IPS DF 6.9 (cell line): ENCODE measurements at regions not wholly inside any gene's neighbourhood (a gene's known extent, or its start where the extent isn't known, plus 50 kb on each side); places are given as distances from the start of the nearest gene placed in this dataset.

Experiments used
- DNase-seq: peaks from one replicate; pipeline ENCODE4 v3.0.0-alpha.2; 2013; ENCODE audit warnings: low read depth, low spot score
- H3K27ac ChIP-seq: one replicate; pipeline ENCODE4 v1.5.1; 2013; ENCODE audit warnings: low read length, control low read depth
- H3K27me3 ChIP-seq: 2 replicates; pipeline ENCODE4 v1.6.1; 2013; ENCODE audit warnings: mild to moderate bottlenecking, low read length; ENCODE audit not compliant: control insufficient read depth, insufficient read depth
- H3K36me3 ChIP-seq: 2 replicates; pipeline ENCODE4 v1.6.1; 2013; ENCODE audit warnings: low read length; ENCODE audit not compliant: control insufficient read depth, insufficient read depth
- H3K4me1 ChIP-seq: 2 replicates; pipeline ENCODE4 v1.6.1; 2013; ENCODE audit warnings: low read length; ENCODE audit not compliant: control insufficient read depth, insufficient read depth
- H3K4me3 ChIP-seq: 2 replicates; pipeline ENCODE4 v1.5.1; 2013; ENCODE audit warnings: mild to moderate bottlenecking, low read length
- H3K9me3 ChIP-seq: 2 replicates; pipeline ENCODE4 v1.6.1; 2013; ENCODE audit warnings: low read length, inconsistent platforms; ENCODE audit not compliant: control insufficient read depth, insufficient read depth
- WGBS: extraction: QIAGEN DNeasy Blood & Tissue Kit; methylation state at CpG from one replicate; pipeline ENCODE4 v1.1.7; 2013; ENCODE audit warnings: mixed read lengths, missing lambda C conversion rate; ENCODE audit not compliant: insufficient read length, insufficient coverage; 5-methylcytosine and 5-hydroxymethylcytosine counted together

GRCh38 chr11:110890995-110891394, 178.8 kb upstream of the ARHGAP20 start:
- DNase-seq: no peak
- H3K4me1 ChIP-seq: no peaks in the 10 kb centered on the region
- H3K9me3 ChIP-seq: no peaks in the 10 kb centered on the region
- no peak overlapping the region for H3K4me3 ChIP-seq
- no peak overlapping the region for H3K27ac ChIP-seq
- H3K36me3 ChIP-seq: no peaks in the 10 kb centered on the region
- H3K27me3 ChIP-seq: no peaks in the 10 kb centered on the region

- WGBS: no CpG with 5 or more reads among the region's 3 CpGs
- H3K4me1 ChIP-seq: no peaks in the 10 kb centered on the region
- H3K36me3 ChIP-seq: no peaks in the 10 kb centered on the region
- H3K27ac ChIP-seq: no peak overlapping the region
- H3K9me3 ChIP-seq: no peaks in the 10 kb centered on the region
- no peak overlapping the region for H3K4me3 ChIP-seq
- H3K27me3 ChIP-seq: no peaks in the 10 kb centered on the region
- DNase-seq: no peak
Measured at GRCh38 chr11:110886288-110886970, 174.2 kb upstream of the ARHGAP20 start.

DNA sequence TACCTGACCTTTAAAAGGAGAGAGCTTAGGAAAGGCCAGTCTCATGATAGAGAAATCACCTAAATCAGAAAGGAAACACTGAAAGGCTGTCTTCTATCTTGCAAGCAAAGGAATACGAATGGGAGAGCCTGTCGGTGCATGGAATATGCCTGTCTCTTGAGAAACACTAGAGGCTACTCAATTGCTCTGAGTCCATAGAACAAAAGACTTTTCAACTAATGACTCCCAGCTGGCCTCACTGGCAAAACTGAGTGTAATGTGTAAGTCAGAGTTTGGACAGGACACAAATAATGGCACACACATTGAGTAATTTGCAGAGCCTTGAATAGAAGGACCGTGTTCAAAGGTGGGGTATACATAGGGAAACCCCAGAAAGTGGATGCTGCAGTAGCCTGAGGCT, 171.0 kb upstream of the ARHGAP20 start:
- H3K27me3 ChIP-seq: no peaks in the 10 kb centered on the region
- no peaks in the 10 kb centered on the region for H3K4me1 ChIP-seq
- no CpG with 5 or more reads among the region's 3 CpGs for WGBS
- H3K4me3 ChIP-seq: no peak overlapping the region
- H3K36me3 ChIP-seq: no peaks in the 10 kb centered on the region
- no peak for DNase-seq
- no peak overlapping the region for H3K27ac ChIP-seq
- H3K9me3 ChIP-seq: no peaks in the 10 kb centered on the region

DNA sequence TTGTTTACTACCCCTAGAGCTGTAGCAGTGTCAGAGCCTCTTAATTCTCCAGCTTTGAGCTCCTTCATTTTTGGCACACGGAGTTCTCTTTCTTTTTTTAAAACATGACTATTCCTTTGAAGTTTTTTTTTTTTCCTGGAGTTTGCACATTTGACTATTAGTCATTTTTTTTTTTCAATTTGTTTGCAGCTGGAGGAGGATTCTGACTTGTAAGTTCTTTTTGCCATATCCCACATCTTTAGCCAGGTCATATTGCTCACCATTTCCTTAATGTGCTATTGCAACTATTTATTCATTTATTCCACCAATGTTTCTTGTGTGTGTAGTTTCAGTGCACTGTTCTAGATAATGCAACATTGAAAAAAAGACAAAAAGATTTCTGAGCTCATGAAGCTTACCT, 166.3 kb upstream of the ARHGAP20 start:
- no peak for DNase-seq
- Histone ChIP-seq H3K4me3 (no peak overlapping the region), H3K4me1 (no peaks in the 10 kb centered on the region), H3K36me3 (no peaks in the 10 kb centered on the region), H3K27me3 (no peaks in the 10 kb centered on the region), H3K9me3 (no peaks in the 10 kb centered on the region), H3K27ac (no peak overlapping the region)
- WGBS: no CpG with 5 or more reads among the region's 1 CpG

GRCh38 chr11:110874437-110875030, 162.3 kb upstream of the ARHGAP20 start:
- Histone ChIP-seq H3K27ac (no peak overlapping the region), H3K36me3 (no peaks in the 10 kb centered on the region), H3K4me3 (no peak overlapping the region), H3K4me1 (no peaks in the 10 kb centered on the region), H3K27me3 (no peaks in the 10 kb centered on the region), H3K9me3 (no peaks in the 10 kb centered on the region)
- no CpG with 5 or more reads among the region's 5 CpGs for WGBS
- DNase-seq: no peak

DNA sequence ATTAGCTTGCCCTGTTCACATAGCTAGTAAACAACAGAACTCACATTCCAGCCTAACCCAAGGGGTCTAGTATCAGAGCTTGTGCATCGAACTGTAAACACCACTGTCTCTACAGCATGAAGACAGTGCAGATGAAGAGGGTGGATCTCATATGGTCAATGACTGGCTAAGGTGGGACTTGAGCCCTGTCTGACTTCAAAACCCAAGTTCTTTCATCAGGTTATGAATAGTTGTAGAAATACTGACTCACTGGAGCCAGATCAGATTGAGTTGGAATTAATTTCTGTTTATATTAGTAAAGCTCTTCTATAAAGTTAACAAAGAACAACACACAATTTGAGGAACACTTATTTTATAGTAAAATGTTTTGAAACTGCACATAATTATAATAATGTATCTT, 161.7 kb upstream of the ARHGAP20 start:
- WGBS: no CpG with 5 or more reads among the region's 1 CpG
- Histone ChIP-seq H3K27ac (no peak overlapping the region), H3K36me3 (no peaks in the 10 kb centered on the region), H3K27me3 (no peaks in the 10 kb centered on the region), H3K4me3 (no peak overlapping the region), H3K4me1 (no peaks in the 10 kb centered on the region), H3K9me3 (no peaks in the 10 kb centered on the region)
- no peak for DNase-seq

DNA sequence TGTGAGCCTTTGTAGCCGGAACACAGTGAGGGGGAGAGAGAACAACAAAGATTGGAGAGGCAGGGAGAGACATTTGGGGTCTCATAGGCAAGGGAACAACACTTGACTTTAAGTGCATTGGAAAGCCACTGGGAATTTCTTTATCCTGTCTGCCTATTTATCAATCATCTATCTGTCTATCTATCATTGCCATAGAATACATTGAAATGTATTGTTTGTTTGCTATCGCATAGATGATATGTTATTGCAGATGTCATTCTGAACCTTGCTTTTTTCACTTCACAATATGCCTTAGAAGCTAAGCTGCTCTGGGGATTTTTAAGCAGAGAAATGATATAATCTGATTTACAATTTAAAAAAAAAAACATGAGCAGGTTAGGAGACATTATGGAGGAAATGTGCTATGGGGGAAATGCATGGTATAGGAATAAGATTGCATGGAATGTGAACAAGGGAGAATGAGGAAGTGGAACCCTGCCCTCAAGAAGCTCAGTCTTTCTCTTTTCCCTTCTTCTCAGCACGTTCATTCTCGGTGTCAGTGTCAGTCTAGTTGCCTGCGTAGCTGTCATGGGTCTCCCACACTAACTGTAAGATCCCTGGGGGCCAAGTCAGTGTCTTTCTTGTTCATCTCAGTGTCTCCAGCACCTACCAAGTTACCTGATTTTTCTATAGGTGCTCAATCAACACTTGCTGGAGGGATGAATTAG, 158.7 kb upstream of the ARHGAP20 start:
- Histone ChIP-seq H3K4me3 (no peak overlapping the region), H3K4me1 (no peaks in the 10 kb centered on the region), H3K9me3 (no peaks in the 10 kb centered on the region), H3K27me3 (no peaks in the 10 kb centered on the region), H3K36me3 (no peaks in the 10 kb centered on the region), H3K27ac (no peak overlapping the region)
- no peak for DNase-seq
- WGBS: no CpG with 5 or more reads among the region's 5 CpGs

DNA sequence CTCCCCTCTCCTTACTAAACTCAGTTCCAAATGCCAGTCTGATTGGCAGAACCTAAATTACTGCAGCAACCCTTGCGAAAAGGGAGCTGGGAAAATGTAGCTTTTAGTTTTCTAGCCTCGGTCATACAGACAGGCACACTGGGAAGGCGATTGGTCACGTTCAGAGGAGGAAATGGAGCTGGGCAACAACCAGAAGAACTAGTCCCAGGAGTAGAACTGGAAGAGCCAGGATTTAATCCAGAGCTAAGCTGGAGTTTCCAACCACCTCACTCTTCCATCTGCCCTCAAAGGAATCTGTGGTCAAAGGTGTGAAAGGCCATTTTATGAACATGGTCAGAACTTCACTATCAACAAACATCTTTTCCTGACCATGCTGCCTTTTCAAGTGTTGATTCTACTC, 155.7 kb upstream of the ARHGAP20 start:
- Histone ChIP-seq H3K9me3 (no peaks in the 10 kb centered on the region), H3K27ac (no peak overlapping the region), H3K27me3 (no peaks in the 10 kb centered on the region), H3K4me1 (no peaks in the 10 kb centered on the region), H3K4me3 (no peak overlapping the region), H3K36me3 (no peaks in the 10 kb centered on the region)
- WGBS: no CpG with 5 or more reads among the region's 4 CpGs
- no peak for DNase-seq

DNA sequence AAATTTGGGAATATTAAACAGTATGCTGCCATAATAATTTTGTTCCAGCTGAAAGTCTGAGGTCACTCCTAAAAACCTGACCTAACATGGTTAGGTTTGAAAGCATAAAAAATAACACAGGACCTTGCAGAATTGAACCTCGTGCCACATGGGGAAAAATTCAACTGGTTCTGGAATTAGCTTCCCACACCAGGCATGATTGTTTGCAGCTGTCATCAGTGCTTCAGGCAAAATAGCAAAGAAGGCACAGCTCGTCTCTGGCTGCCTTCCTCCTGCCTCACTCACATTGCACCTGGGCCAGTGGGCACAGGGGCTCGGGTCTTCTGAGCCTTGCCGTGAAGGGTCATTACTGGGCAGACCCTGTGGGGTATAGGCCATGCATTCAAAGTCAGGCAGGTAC, 153.8 kb upstream of the ARHGAP20 start:
- H3K9me3 ChIP-seq: no peaks in the 10 kb centered on the region
- WGBS: no CpG with 5 or more reads among the region's 4 CpGs

DNA sequence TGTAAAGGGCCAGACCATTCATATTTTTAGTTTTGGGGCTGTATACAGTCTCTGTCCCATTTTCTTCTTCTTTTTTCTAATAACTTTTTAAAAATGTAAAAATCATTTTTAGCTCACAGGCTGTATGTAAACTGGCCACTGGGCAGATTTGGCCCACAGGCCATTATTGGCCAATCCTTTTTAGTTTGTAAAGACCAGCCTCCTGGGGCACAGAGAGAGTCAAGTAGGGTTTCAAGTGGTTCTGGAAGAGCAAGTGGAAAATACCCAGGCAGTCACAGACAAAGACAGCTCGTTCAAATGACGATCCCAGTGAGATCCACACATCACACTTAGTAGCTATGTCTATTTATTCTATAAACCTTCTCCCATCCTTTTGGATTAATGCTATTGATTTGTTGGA, 150.2 kb upstream of the ARHGAP20 start:
- Histone ChIP-seq H3K27ac (no peak overlapping the region), H3K4me1 (no peaks in the 10 kb centered on the region), H3K4me3 (no peak overlapping the region), H3K27me3 (no peaks in the 10 kb centered on the region), H3K36me3 (no peaks in the 10 kb centered on the region), H3K9me3 (no peaks in the 10 kb centered on the region)
- no peak for DNase-seq
- no CpG with 5 or more reads among the region's 2 CpGs for WGBS

More for the DNA sequence above, 153.8 kb upstream of the ARHGAP20 start:
- no peaks in the 10 kb centered on the region for H3K36me3 ChIP-seq
- H3K4me3 ChIP-seq: no peak overlapping the region
- no peak for DNase-seq
- H3K4me1 ChIP-seq: no peaks in the 10 kb centered on the region
- H3K27ac ChIP-seq: no peak overlapping the region
- no peaks in the 10 kb centered on the region for H3K27me3 ChIP-seq
